Peyer's patch (tissue), 4 donors: ENCODE measurements at regions not wholly inside any gene's neighbourhood (a gene's known extent, or its start where the extent isn't known, plus 50 kb on each side); places are given as distances from the start of the nearest gene placed in this dataset.
"Not testable (repeated sequence)": the region's sequence is repeated elsewhere in the genome, so short reads cannot be mapped to it uniquely, and the experiment has no call there.

ENCODE experiments used
- DNase-seq, 3 donors: peaks; one replicate each; pipeline ENCODE4 v3.0.0-alpha.2; 2017 to 2019
- H3K27ac ChIP-seq, 4 donors: fragments of 200-600 bp; sonication (generic); one replicate each; pipeline ENCODE4 v1.5.1; 2016 to 2019
- H3K27me3 ChIP-seq, 2 donors: fragments of 200-600 bp; sonication (generic); one replicate each; pipeline ENCODE4 v1.5.1; 2019
- H3K36me3 ChIP-seq, 3 donors: fragments of 200-600 bp; sonication (generic); one replicate each; pipeline ENCODE4 v1.5.1; 2016 to 2019
- H3K4me1 ChIP-seq, 4 donors: fragments of 200-600 bp; sonication (generic); one replicate each; pipeline ENCODE4 v1.5.1; 2016 to 2019
- H3K4me3 ChIP-seq, 4 donors: fragments of 200-600 bp; sonication (generic); 1 replicate in 3 of 4; 2 replicates in 1 of 4; pipeline ENCODE4 v1.5.1; 2016 to 2019; ENCODE audit warnings: mild to moderate bottlenecking in 1 of 4
- H3K9me3 ChIP-seq, 4 donors: fragments of 200-600 bp; sonication (generic); one replicate each; pipeline ENCODE4 v1.5.1; 2016 to 2019; ENCODE audit warnings: mild to moderate bottlenecking in 1 of 4
- POLR2A ChIP-seq, 2 donors: fragments of 450-650 bp; IDR thresholded peaks; one replicate each; pipeline ENCODE4 v1.5.1; 2017; ENCODE audit warnings: antibody characterized with exemption in 2 of 2, mild to moderate bottlenecking in 2 of 2, moderate library complexity in 2 of 2
- TF ChIP-seq, protein P1 (sequence below), 6 experiments: fragments of 450-650 bp in 4 of 6; fragments of 200-600 bp in 2 of 6; sonication (generic) in 1 of 6; IDR thresholded peaks; one replicate each; pipeline ENCODE4 v1.5.1; 2017 to 2019; ENCODE audit warnings: antibody characterized with exemption in 6 of 6, mild to moderate bottlenecking in 3 of 6, moderate library complexity in 1 of 6

DNA sequence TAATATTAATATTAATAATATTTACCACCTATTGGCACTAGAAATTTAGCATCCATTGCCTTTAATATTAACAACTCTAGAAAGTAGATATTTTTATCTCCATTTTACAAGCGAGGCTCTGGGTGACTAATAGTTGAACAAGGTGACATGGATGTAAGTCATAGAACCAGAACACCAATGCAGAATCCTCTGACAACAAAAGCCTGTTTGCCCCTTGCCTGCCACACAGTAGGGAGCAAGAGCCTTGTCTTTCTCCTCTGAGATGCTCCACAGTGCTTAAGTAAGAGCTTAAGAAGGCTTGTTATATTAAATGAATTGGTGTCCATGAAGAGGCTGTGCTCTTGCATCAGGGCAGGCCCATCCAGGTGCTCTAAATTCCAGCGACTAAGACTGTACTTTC, 51.2 kb upstream of the LBX1 start:
- H3K9me3 ChIP-seq, result no peaks in the 10 kb centered on the region
- no peak overlapping the region for H3K27ac ChIP-seq
- TF ChIP-seq, protein P1, sequence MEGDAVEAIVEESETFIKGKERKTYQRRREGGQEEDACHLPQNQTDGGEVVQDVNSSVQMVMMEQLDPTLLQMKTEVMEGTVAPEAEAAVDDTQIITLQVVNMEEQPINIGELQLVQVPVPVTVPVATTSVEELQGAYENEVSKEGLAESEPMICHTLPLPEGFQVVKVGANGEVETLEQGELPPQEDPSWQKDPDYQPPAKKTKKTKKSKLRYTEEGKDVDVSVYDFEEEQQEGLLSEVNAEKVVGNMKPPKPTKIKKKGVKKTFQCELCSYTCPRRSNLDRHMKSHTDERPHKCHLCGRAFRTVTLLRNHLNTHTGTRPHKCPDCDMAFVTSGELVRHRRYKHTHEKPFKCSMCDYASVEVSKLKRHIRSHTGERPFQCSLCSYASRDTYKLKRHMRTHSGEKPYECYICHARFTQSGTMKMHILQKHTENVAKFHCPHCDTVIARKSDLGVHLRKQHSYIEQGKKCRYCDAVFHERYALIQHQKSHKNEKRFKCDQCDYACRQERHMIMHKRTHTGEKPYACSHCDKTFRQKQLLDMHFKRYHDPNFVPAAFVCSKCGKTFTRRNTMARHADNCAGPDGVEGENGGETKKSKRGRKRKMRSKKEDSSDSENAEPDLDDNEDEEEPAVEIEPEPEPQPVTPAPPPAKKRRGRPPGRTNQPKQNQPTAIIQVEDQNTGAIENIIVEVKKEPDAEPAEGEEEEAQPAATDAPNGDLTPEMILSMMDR (IDR thresholded peaks at IDR 0.05), result no peak
- no peak for TF ChIP-seq POLR2A (IDR thresholded peaks at IDR 0.05)
- no peak for DNase-seq
- H3K4me1 ChIP-seq, result no peaks in the 10 kb centered on the region
- no peaks in the 10 kb centered on the region for H3K36me3 ChIP-seq
- H3K27me3 ChIP-seq, result peaks cover 0 to 13% of the 10 kb centered on the region in 2 donors
- H3K4me3 ChIP-seq, result no peak overlapping the region

GRCh38 chr10:101280921-101281320, 51.7 kb upstream of the LBX1 start:
- DNase-seq, H3K9me3 ChIP-seq: not testable (repeated sequence)
- H3K27me3 ChIP-seq, result peaks cover 0 to 15% of the 10 kb centered on the region in 2 donors

DNA sequence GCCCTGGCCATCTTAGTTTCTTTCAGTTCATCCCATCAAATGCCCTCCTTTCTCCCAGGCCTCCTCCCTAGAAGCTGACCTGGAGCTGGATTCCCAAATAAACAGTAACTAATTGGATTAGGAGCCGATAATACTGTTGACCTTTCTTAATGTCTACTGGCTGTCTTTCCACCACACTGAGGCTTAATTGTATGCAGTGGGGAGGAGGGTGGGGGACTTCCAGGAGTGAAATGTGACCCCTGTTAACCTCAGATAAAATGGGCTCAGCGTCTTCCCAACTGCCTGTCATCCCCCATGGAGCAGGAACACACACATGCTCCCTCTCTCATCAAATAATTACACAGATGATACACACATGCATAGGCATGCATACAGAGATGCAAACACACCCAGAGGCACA, 53.7 kb upstream of the LBX1 start:
- Histone ChIP-seq H3K36me3 (no peaks in the 10 kb centered on the region), H3K4me1 (no peaks in the 10 kb centered on the region), H3K9me3 (no peaks in the 10 kb centered on the region), H3K4me3 (no peak overlapping the region), H3K27me3 (peaks cover 0 to 23% of the 10 kb centered on the region in 2 donors), H3K27ac (no peak overlapping the region)
- TF ChIP-seq, protein P1 (IDR thresholded peaks at IDR 0.05), result no peak
- no peak for TF ChIP-seq POLR2A (IDR thresholded peaks at IDR 0.05)
- no peak for DNase-seq

More at GRCh38 chr10:101280921-101281320, 51.7 kb upstream of the LBX1 start:
- H3K4me1 ChIP-seq, H3K27ac ChIP-seq, H3K36me3 ChIP-seq, H3K4me3 ChIP-seq: not testable (repeated sequence)

DNA sequence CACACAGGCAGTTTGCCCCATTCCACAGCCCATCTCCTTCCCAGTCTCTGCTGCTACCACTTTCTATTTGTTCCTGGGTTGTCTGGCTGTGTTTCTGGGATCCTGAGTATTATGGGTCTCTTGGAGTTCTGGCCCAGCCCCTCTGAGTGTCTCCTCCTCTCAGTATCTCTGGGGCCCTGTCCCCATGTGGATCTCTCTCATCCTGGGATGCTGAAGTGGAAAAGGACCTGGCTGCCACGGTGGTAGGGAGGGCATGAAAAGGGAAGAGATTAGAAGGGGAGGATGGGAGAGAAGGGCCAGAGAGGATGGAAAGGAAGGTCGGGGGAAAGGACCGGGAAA, 54.5 kb upstream of the LBX1 start:
- TF ChIP-seq, protein P1 (IDR thresholded peaks at IDR 0.05), result no peak
- no peak for TF ChIP-seq POLR2A (IDR thresholded peaks at IDR 0.05)
- no peaks in the 10 kb centered on the region for H3K4me1 ChIP-seq
- DNase-seq, result no peak
- H3K36me3 ChIP-seq, result no peaks in the 10 kb centered on the region
- H3K27me3 ChIP-seq, result peaks cover 0 to 23% of the 10 kb centered on the region in 2 donors
- H3K9me3 ChIP-seq, result no peaks in the 10 kb centered on the region
- H3K4me3 ChIP-seq, result no peak overlapping the region
- H3K27ac ChIP-seq, result no peak overlapping the region

DNA sequence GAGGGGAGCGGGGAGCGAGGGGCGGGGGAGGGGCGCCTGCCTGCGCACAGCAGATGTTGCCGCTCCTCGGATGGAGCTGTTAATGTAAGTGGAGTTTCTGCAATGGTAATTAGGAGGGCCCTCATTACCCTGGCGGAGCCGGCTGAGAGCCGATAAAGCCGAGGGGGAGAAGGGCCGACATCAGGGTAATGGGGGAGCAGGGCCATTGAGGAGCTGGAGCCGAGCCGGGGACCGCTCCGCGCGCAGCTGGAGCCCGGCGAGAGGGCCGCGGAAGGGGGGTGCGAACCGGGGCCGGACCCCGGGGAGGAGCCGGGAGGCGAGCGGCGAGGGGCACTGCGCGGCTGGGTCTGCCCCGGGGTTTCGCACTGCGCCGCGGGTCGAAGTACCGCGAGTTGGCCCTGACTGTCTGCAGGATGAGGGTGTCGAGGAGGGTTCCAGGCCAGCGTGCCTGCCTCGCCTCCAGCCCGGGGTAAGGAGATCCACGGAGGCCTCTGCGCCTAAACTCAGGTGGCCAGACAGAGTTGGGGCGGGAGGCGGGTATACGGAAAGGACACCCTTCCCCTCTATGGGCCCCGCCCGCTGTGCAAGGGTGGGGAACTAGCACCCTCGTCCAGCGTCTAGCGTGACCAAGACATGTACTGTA, 55.0 kb upstream of the LBX1 start:
- no peak for TF ChIP-seq POLR2A (IDR thresholded peaks at IDR 0.05)
- TF ChIP-seq, protein P1 (IDR thresholded peaks at IDR 0.05), result no peak
- Histone ChIP-seq H3K9me3 (no peaks in the 10 kb centered on the region), H3K27ac (no peak overlapping the region), H3K4me3 (peak overlapping the region in 2 of 4 donors; percentile 9 to 17), H3K36me3 (no peaks in the 10 kb centered on the region), H3K4me1 (no peaks in the 10 kb centered on the region), H3K27me3 (peaks cover 0 to 23% of the 10 kb centered on the region in 2 donors)
- no peak for DNase-seq

- DNase-seq, result no peak
- Histone ChIP-seq H3K27me3 (peaks cover 0 to 23% of the 10 kb centered on the region in 2 donors), H3K4me3 (no peak overlapping the region), H3K27ac (no peak overlapping the region), H3K9me3 (no peaks in the 10 kb centered on the region), H3K36me3 (no peaks in the 10 kb centered on the region), H3K4me1 (no peaks in the 10 kb centered on the region)
- TF ChIP-seq, protein P1 (IDR thresholded peaks at IDR 0.05), result no peak
- no peak for TF ChIP-seq POLR2A (IDR thresholded peaks at IDR 0.05)
Observed at GRCh38 chr10:101284744-101285463, 55.6 kb upstream of the LBX1 start.
